H9 (cell line): ENCODE measurements at regions not wholly inside any gene's neighbourhood (a gene's known extent, or its start where the extent isn't known, plus 50 kb on each side); places are given as distances from the start of the nearest gene placed in this dataset.

Source experiments
- DNase-seq: peaks from one replicate; pipeline ENCODE4 v3.0.0-alpha.2; 2017
- H2AFZ ChIP-seq: one replicate; pipeline ENCODE4 v1.6.1; 2013; ENCODE audit warnings: mild to moderate bottlenecking, low read length, control low read depth, moderate library complexity
- H2AK5ac ChIP-seq: 2 replicates; pipeline ENCODE4 v1.6.1; 2013; ENCODE audit warnings: low read length, control low read depth, mixed read lengths; ENCODE audit not compliant: insufficient read length
- H2BK120ac ChIP-seq: one replicate; pipeline ENCODE4 v1.6.1; 2013; ENCODE audit warnings: low read depth, mild to moderate bottlenecking, low read length, control low read depth, inconsistent platforms; ENCODE audit not compliant: poor library complexity, severe bottlenecking
- H2BK12ac ChIP-seq: 2 replicates; pipeline ENCODE4 v1.6.1; 2013; ENCODE audit warnings: low read length, control low read depth, mixed read lengths, low read depth; ENCODE audit not compliant: insufficient read length
- H2BK15ac ChIP-seq: 2 replicates; pipeline ENCODE4 v1.6.1; 2013; ENCODE audit warnings: low read depth, low read length, control low read depth
- H2BK20ac ChIP-seq: one replicate; pipeline ENCODE4 v1.6.1; 2013; ENCODE audit warnings: low read depth, mild to moderate bottlenecking, low read length, control low read depth, inconsistent platforms; ENCODE audit not compliant: poor library complexity, severe bottlenecking
- H2BK5ac ChIP-seq: 2 replicates; pipeline ENCODE4 v1.6.1; 2013; ENCODE audit warnings: low read length, control low read depth, mixed read lengths; ENCODE audit not compliant: insufficient read length
- H3K14ac ChIP-seq: 2 replicates; pipeline ENCODE4 v1.6.1; 2013; ENCODE audit warnings: low read length, control low read depth; ENCODE audit not compliant: insufficient read depth
- H3K18ac ChIP-seq: 2 replicates; pipeline ENCODE4 v1.6.1; 2013; ENCODE audit warnings: low read depth, mild to moderate bottlenecking, mixed read lengths, low read length, control low read depth; ENCODE audit not compliant: insufficient read length
- H3K23ac ChIP-seq: 2 replicates; pipeline ENCODE4 v1.6.1; 2013; ENCODE audit warnings: low read length, control low read depth, mixed read lengths, low read depth; ENCODE audit not compliant: insufficient read length
- H3K23me2 ChIP-seq: 2 replicates; pipeline ENCODE4 v1.6.1; 2013; ENCODE audit warnings: low read depth, mild to moderate bottlenecking, mixed read lengths, low read length, control low read depth; ENCODE audit not compliant: insufficient read length, poor library complexity, severe bottlenecking
- H3K27ac ChIP-seq: 2 replicates; pipeline ENCODE4 v1.5.1; 2013; ENCODE audit warnings: low read length, control low read depth, mixed read lengths, low read depth; ENCODE audit not compliant: insufficient read length
- H3K27me3 ChIP-seq: 2 replicates; pipeline ENCODE4 v1.6.1; 2013; ENCODE audit warnings: low read length, control low read depth, inconsistent platforms; ENCODE audit not compliant: insufficient read depth
- H3K4ac ChIP-seq: 2 replicates; pipeline ENCODE4 v1.6.1; 2013; ENCODE audit warnings: low read depth, mild to moderate bottlenecking, control low read depth, inconsistent platforms, low read length, moderate library complexity
- H3K4me1 ChIP-seq: 2 replicates; pipeline ENCODE4 v1.6.1; 2013; ENCODE audit warnings: low read length, control low read depth, inconsistent platforms; ENCODE audit not compliant: insufficient read depth
- H3K4me2 ChIP-seq: 2 replicates; pipeline ENCODE4 v1.6.1; 2013; ENCODE audit warnings: low read length, control low read depth, mixed read lengths; ENCODE audit not compliant: insufficient read length, insufficient read depth
- H3K56ac ChIP-seq: 2 replicates; pipeline ENCODE4 v1.6.1; 2013; ENCODE audit warnings: low read depth, mild to moderate bottlenecking, mixed read lengths, low read length, control low read depth; ENCODE audit not compliant: insufficient read length
- H3K79me1 ChIP-seq: 2 replicates; pipeline ENCODE4 v1.6.1; 2013; ENCODE audit warnings: low read depth, mild to moderate bottlenecking, moderate library complexity, low read length, control low read depth, inconsistent platforms; ENCODE audit not compliant: insufficient read depth, poor library complexity, severe bottlenecking
- H3K79me2 ChIP-seq: 2 replicates; pipeline ENCODE4 v1.6.1; 2013; ENCODE audit warnings: low read length, control low read depth, inconsistent platforms; ENCODE audit not compliant: insufficient read depth
- H3K9ac ChIP-seq: 2 replicates; pipeline ENCODE4 v1.6.1; 2013; ENCODE audit warnings: low read length, control low read depth, mixed read lengths; ENCODE audit not compliant: insufficient read length; ENCODE audit errors: extremely low read depth
- H3K9me3 ChIP-seq: one replicate; pipeline ENCODE4 v1.6.1; 2013; ENCODE audit warnings: low read depth, low read length, inconsistent platforms; ENCODE audit not compliant: control insufficient read depth
- H3T11ph ChIP-seq: one replicate; pipeline ENCODE4 v1.6.1; 2013; ENCODE audit warnings: mild to moderate bottlenecking, low read length, control low read depth, inconsistent platforms
- H4K20me1 ChIP-seq: one replicate; pipeline ENCODE4 v1.6.1; 2013; ENCODE audit not compliant: control insufficient read depth, insufficient read length, insufficient read depth
- H4K5ac ChIP-seq: 2 replicates; pipeline ENCODE4 v1.6.1; 2013; ENCODE audit warnings: low read depth, mild to moderate bottlenecking, mixed read lengths, low read length, control low read depth; ENCODE audit not compliant: insufficient read length
- H4K8ac ChIP-seq: replicated peaks from 2 replicates; pipeline ENCODE4 v1.6.1; 2013; ENCODE audit warnings: low read length, control low read depth, mixed read lengths, low read depth; ENCODE audit not compliant: insufficient read length
- H4K91ac ChIP-seq: 2 replicates; pipeline ENCODE4 v1.6.1; 2013; ENCODE audit warnings: low read depth, mild to moderate bottlenecking, moderate library complexity, mixed read lengths, low read length, control low read depth; ENCODE audit not compliant: insufficient read length
- H3K27ac Mint-ChIP-seq, 3 experiments: 2 replicates in 2 of 3; 3 replicates in 1 of 3; pipeline ENCODE4 v1.8.0; 2020 to 2021; ENCODE audit warnings: mixed read lengths in 3 of 3, mild to moderate bottlenecking in 1 of 3, moderate library complexity in 1 of 3
- H3K27me3 Mint-ChIP-seq: 2 replicates; pipeline ENCODE4 v1.8.0; 2021; ENCODE audit warnings: low read depth, mild to moderate bottlenecking, moderate library complexity, mixed read lengths
- H3K36me3 Mint-ChIP-seq, 3 experiments: 2 replicates in 2 of 3; 3 replicates in 1 of 3; pipeline ENCODE4 v1.8.0; 2020 to 2021; ENCODE audit warnings: low read depth in 3 of 3, mixed read lengths in 3 of 3; ENCODE audit not compliant: insufficient read depth in 1 of 3
- H3K4me1 Mint-ChIP-seq, 2 experiments: 2 replicates each; pipeline ENCODE4 v1.8.0; 2020; ENCODE audit warnings: mixed read lengths in 2 of 2
- H3K4me3 Mint-ChIP-seq, 2 experiments: 2 replicates in 1 of 2; 3 replicates in 1 of 2; pipeline ENCODE4 v1.8.0; 2020 to 2021; ENCODE audit warnings: mild to moderate bottlenecking in 2 of 2, mixed read lengths in 2 of 2, moderate library complexity in 1 of 2
- H3K9me3 Mint-ChIP-seq, 2 experiments: 2 replicates in 1 of 2; 3 replicates in 1 of 2; pipeline ENCODE4 v1.8.0; 2020; ENCODE audit warnings: mild to moderate bottlenecking in 2 of 2, mixed read lengths in 2 of 2, moderate library complexity in 1 of 2
- CTCF ChIP-seq: fragments of 200-600 bp; sonication (generic); conservative IDR thresholded peaks from 3 replicates; pipeline ENCODE4 v1.8.0; 2021; ENCODE audit warnings: antibody characterized with exemption, mild to moderate bottlenecking
- WGBS: extraction: QIAGEN DNeasy Blood & Tissue Kit; methylation state at CpG from one replicate; pipeline ENCODE4 v1.1.7; 2013; ENCODE audit warnings: missing lambda C conversion rate, low lambda C conversion rate, mixed read lengths; ENCODE audit not compliant: insufficient read length; ENCODE audit errors: extremely low coverage; 5-methylcytosine and 5-hydroxymethylcytosine counted together

- H4K91ac ChIP-seq = no peak overlapping the region
- H3K23ac ChIP-seq = no peak overlapping the region
- H2AK5ac ChIP-seq = no peak overlapping the region
- no peak overlapping the region for H2BK5ac ChIP-seq
- H3K9me3 ChIP-seq = no peaks in the 10 kb centered on the region
- H3K79me1 ChIP-seq = no peaks in the 10 kb centered on the region
- no peak overlapping the region for H3K4me2 ChIP-seq
- no peak overlapping the region for H2BK15ac ChIP-seq
- H3K27me3 Mint-ChIP-seq = no peaks in the 10 kb centered on the region; the same call in 1 of the 2 replicates
- H3K27ac ChIP-seq = no peak overlapping the region
- no peak overlapping the region for H3K27ac Mint-ChIP-seq
- H3K4me1 ChIP-seq = no peaks in the 10 kb centered on the region
- no peaks in the 10 kb centered on the region for H3K23me2 ChIP-seq
- H4K5ac ChIP-seq = no peak overlapping the region
- H3K4ac ChIP-seq = no peak overlapping the region
- peaks cover 0 to 5% of the 10 kb centered on the region in 2 experiments; a peak in 1 of 4 replicates for H3K4me1 Mint-ChIP-seq
- no peaks in the 10 kb centered on the region for H4K20me1 ChIP-seq
- no peak overlapping the region for H3K56ac ChIP-seq
- no peak overlapping the region for H3K18ac ChIP-seq
- no peak overlapping the region for H2BK20ac ChIP-seq
- H3K79me2 ChIP-seq = no peaks in the 10 kb centered on the region
- H3K9me3 Mint-ChIP-seq = no peaks in the 10 kb centered on the region; a peak in 1 of 5 replicates
- no peaks in the 10 kb centered on the region for H3K36me3 Mint-ChIP-seq
- H2AFZ ChIP-seq = no peak overlapping the region
- TF ChIP-seq CTCF = no peak
- H3K9ac ChIP-seq = no peak overlapping the region
- no peak overlapping the region for H4K8ac ChIP-seq
- no peak overlapping the region for H3K4me3 Mint-ChIP-seq
- no peak overlapping the region for H2BK120ac ChIP-seq
- no peaks in the 10 kb centered on the region for H3K27me3 ChIP-seq
- H3K14ac ChIP-seq = no peak overlapping the region
- no peak overlapping the region for H2BK12ac ChIP-seq
- H3T11ph ChIP-seq = no peak overlapping the region
- no CpG with 5 or more reads among the region's 1 CpG for WGBS
- no peak for DNase-seq
These were observed 144.2 kb downstream of the SLITRK6 start for GRCh38 chr13:85655040-85655439.
